Mesenchymal stem cell (in vitro differentiated cells and primary cell): ENCODE measurements at regions not wholly inside any gene's neighbourhood (a gene's known extent, or its start where the extent isn't known, plus 50 kb on each side); places are given as distances from the start of the nearest gene placed in this dataset.
A peak's percentile ranks its signal among the peaks of the same experiment; 100 is the strongest.

Experiments
- DNase-seq: peaks from one replicate; pipeline ENCODE4 v3.0.0-alpha.2; 2013
- H2AFZ ChIP-seq: one replicate; pipeline ENCODE4 v1.6.1; 2013; ENCODE audit warnings: low read depth, mild to moderate bottlenecking, control low read depth, inconsistent platforms, low read length, moderate library complexity
- H2AK5ac ChIP-seq: 2 replicates; pipeline ENCODE4 v1.6.1; 2013; ENCODE audit warnings: low read length, moderate library complexity, mild to moderate bottlenecking, inconsistent platforms; ENCODE audit not compliant: severe bottlenecking
- H2BK120ac ChIP-seq: one replicate; pipeline ENCODE4 v1.6.1; 2013; ENCODE audit warnings: low read depth, mild to moderate bottlenecking, inconsistent platforms, low read length, moderate library complexity
- H2BK12ac ChIP-seq, 2 experiments: one replicate each; pipeline ENCODE4 v1.6.1; 2013; ENCODE audit warnings: inconsistent platforms in 2 of 2, low read length in 2 of 2, mild to moderate bottlenecking in 2 of 2, moderate library complexity in 2 of 2, control low read depth in 1 of 2
- H2BK15ac ChIP-seq: one replicate; pipeline ENCODE4 v1.6.1; 2013; ENCODE audit warnings: mild to moderate bottlenecking, low read depth, inconsistent platforms; ENCODE audit not compliant: poor library complexity, severe bottlenecking
- H2BK5ac ChIP-seq: 2 replicates; pipeline ENCODE4 v1.6.1; 2013; ENCODE audit warnings: low read depth, mild to moderate bottlenecking, low read length, control low read depth, inconsistent platforms; ENCODE audit not compliant: poor library complexity, severe bottlenecking
- H3K14ac ChIP-seq, 2 experiments: one replicate each; pipeline ENCODE4 v1.6.1; 2013; ENCODE audit warnings: inconsistent platforms in 2 of 2, low read length in 2 of 2, control low read depth in 1 of 2, mild to moderate bottlenecking in 1 of 2, moderate library complexity in 1 of 2
- H3K18ac ChIP-seq, 2 experiments: one replicate each; pipeline ENCODE4 v1.6.1; 2013; ENCODE audit warnings: inconsistent platforms in 2 of 2, low read length in 2 of 2, control low read depth in 1 of 2, low read depth in 1 of 2, mild to moderate bottlenecking in 1 of 2
- H3K23ac ChIP-seq, 2 experiments: one replicate each; pipeline ENCODE4 v1.6.1; 2013; ENCODE audit warnings: inconsistent platforms in 2 of 2, low read length in 2 of 2, mild to moderate bottlenecking in 2 of 2, moderate library complexity in 2 of 2, control low read depth in 1 of 2
- H3K27ac ChIP-seq: 2 replicates; pipeline ENCODE4 v1.5.1; 2013; ENCODE audit warnings: mild to moderate bottlenecking, moderate library complexity, low read length, control low read depth, inconsistent platforms; ENCODE audit not compliant: poor library complexity, severe bottlenecking
- H3K27me3 ChIP-seq, 2 experiments: 2 replicates each; pipeline versions ENCODE4 v1.6.1 to v1.7.0; 2013; ENCODE audit warnings: low read length in 2 of 2, mild to moderate bottlenecking in 2 of 2, moderate library complexity in 2 of 2, control low read depth in 1 of 2, inconsistent platforms in 1 of 2; ENCODE audit not compliant: control insufficient read depth in 1 of 2, insufficient read depth in 1 of 2
- H3K36me3 ChIP-seq, 2 experiments: 2 replicates each; pipeline versions ENCODE4 v1.6.1 to v1.7.0; 2013; ENCODE audit warnings: low read length in 2 of 2, control low read depth in 1 of 2, inconsistent platforms in 1 of 2, low read depth in 1 of 2, mild to moderate bottlenecking in 1 of 2; ENCODE audit not compliant: insufficient read depth in 2 of 2, control insufficient read depth in 1 of 2
- H3K4ac ChIP-seq, 2 experiments: one replicate each; pipeline ENCODE4 v1.6.1; 2013; ENCODE audit warnings: inconsistent platforms in 2 of 2, low read length in 2 of 2, mild to moderate bottlenecking in 2 of 2, moderate library complexity in 2 of 2, control low read depth in 1 of 2, low read depth in 1 of 2
- H3K4me1 ChIP-seq: 2 replicates; pipeline ENCODE4 v1.6.1; 2013; ENCODE audit warnings: low read depth, low read length, control low read depth; ENCODE audit not compliant: control insufficient read depth, insufficient read depth
- H3K4me2 ChIP-seq: 2 replicates; pipeline ENCODE4 v1.6.1; 2013; ENCODE audit warnings: low read length, mild to moderate bottlenecking, inconsistent platforms; ENCODE audit not compliant: poor library complexity, severe bottlenecking
- H3K4me3 ChIP-seq, 2 experiments: 2 replicates each; pipeline versions ENCODE4 v1.5.1 to v1.7.0; 2013; ENCODE audit warnings: low read length in 2 of 2, mild to moderate bottlenecking in 2 of 2, control low read depth in 1 of 2, low read depth in 1 of 2; ENCODE audit not compliant: insufficient read depth in 1 of 2
- H3K79me1 ChIP-seq: replicated peaks from 2 replicates; pipeline ENCODE4 v1.6.1; 2013; ENCODE audit warnings: mild to moderate bottlenecking, control low read depth, low read length, inconsistent platforms; ENCODE audit not compliant: poor library complexity, severe bottlenecking
- H3K9ac ChIP-seq: 2 replicates; pipeline ENCODE4 v1.7.0; 2013; ENCODE audit warnings: mild to moderate bottlenecking, low read length, moderate library complexity
- H3K9me3 ChIP-seq: 2 replicates; pipeline ENCODE4 v1.7.0; 2013; ENCODE audit warnings: mild to moderate bottlenecking, low read length; ENCODE audit not compliant: control insufficient read depth
- H4K8ac ChIP-seq: one replicate; pipeline ENCODE4 v1.6.1; 2013; ENCODE audit warnings: inconsistent platforms, mild to moderate bottlenecking, low read length, moderate library complexity
- H4K91ac ChIP-seq: one replicate; pipeline ENCODE4 v1.6.1; 2013; ENCODE audit warnings: mild to moderate bottlenecking, low read length, inconsistent platforms
- WGBS: methylation state at CpG from one replicate; pipeline ENCODE4 v1.1.7; 2013; ENCODE audit warnings: mixed read lengths; 5-methylcytosine and 5-hydroxymethylcytosine counted together

DNA sequence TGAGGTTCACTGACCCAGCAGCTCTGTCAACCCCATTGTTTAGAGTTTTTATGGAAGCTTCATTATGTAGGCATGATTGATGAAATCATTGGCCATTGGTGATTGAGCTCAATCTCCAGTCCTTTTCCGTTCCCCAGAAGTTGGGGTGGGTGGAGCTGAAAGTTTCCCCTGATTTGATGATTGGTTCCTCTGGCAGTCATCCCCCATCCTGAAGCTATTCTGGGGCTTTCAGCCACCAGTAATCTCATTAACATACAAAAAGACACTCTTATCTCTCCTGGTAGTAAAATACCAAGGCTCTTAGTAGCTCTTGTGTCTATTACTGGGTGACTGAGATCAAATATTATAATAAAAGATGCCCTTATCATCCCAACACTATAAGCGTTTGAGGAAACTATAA, 67.1 kb downstream of the TANC2 start:
- no peak overlapping the region for H3K18ac ChIP-seq
- H3K4ac ChIP-seq, result no peak overlapping the region
- H3K27me3 ChIP-seq, result no peaks in the 10 kb centered on the region
- no peak overlapping the region for H3K23ac ChIP-seq
- H3K36me3 ChIP-seq, result no peaks in the 10 kb centered on the region
- H3K9ac ChIP-seq, result no peak overlapping the region
- no peak overlapping the region for H4K91ac ChIP-seq
- no peaks in the 10 kb centered on the region for H3K9me3 ChIP-seq
- H4K8ac ChIP-seq, result no peak overlapping the region
- H2BK5ac ChIP-seq, result no peak overlapping the region
- no peak overlapping the region for H2BK15ac ChIP-seq
- no peak overlapping the region for H3K4me3 ChIP-seq
- peaks cover 21% of the 10 kb centered on the region for H3K79me1 ChIP-seq
- WGBS, result 86% methylated on average over 1 of the region's 2 CpGs
- no peak overlapping the region for H2AK5ac ChIP-seq
- no peak overlapping the region for H2BK120ac ChIP-seq
- no peak overlapping the region for H3K27ac ChIP-seq
- no peak overlapping the region for H3K4me2 ChIP-seq
- H3K4me1 ChIP-seq, result no peaks in the 10 kb centered on the region
- H2BK12ac ChIP-seq, result no peak overlapping the region
- DNase-seq, result no peak
- H2AFZ ChIP-seq, result no peak overlapping the region
- no peak overlapping the region for H3K14ac ChIP-seq

DNA sequence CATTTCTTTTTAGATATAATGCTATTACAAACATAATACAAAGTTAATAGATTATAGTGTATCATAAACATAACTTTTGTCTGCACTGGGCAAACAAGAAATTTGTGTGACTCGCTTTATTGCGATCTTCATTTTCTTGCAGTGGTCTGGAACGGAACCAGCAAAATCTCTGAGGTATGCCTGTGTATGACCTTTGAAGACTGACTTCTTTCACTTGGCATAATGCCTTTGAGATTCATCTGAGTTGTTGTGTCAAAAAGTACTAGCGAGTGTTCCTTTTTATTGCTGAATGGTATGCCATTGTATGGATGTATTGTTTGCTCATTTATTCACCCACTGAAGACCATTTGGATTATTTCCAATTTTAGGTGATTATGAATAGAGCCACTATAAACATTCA, 69.2 kb downstream of the TANC2 start:
- 98% methylated on average over 4 of the region's 4 CpGs for WGBS
- H3K79me1 ChIP-seq, result peaks cover 21% of the 10 kb centered on the region
- H3K36me3 ChIP-seq, result no peaks in the 10 kb centered on the region
- no peaks in the 10 kb centered on the region for H3K9me3 ChIP-seq
- no peak overlapping the region for H3K9ac ChIP-seq
- H2AK5ac ChIP-seq, result no peak overlapping the region
- H4K91ac ChIP-seq, result no peak overlapping the region
- no peak overlapping the region for H2BK120ac ChIP-seq
- H3K4me1 ChIP-seq, result no peaks in the 10 kb centered on the region
- no peak overlapping the region for H3K14ac ChIP-seq
- no peak for DNase-seq
- H3K23ac ChIP-seq, result no peak overlapping the region
- no peaks in the 10 kb centered on the region for H3K27me3 ChIP-seq
- H3K4me2 ChIP-seq, result no peak overlapping the region
- H2BK12ac ChIP-seq, result no peak overlapping the region
- no peak overlapping the region for H2BK5ac ChIP-seq
- no peak overlapping the region for H3K18ac ChIP-seq
- no peak overlapping the region for H3K4me3 ChIP-seq
- H3K4ac ChIP-seq, result no peak overlapping the region
- no peak overlapping the region for H2BK15ac ChIP-seq
- no peak overlapping the region for H2AFZ ChIP-seq
- H4K8ac ChIP-seq, result no peak overlapping the region
- H3K27ac ChIP-seq, result no peak overlapping the region

DNA sequence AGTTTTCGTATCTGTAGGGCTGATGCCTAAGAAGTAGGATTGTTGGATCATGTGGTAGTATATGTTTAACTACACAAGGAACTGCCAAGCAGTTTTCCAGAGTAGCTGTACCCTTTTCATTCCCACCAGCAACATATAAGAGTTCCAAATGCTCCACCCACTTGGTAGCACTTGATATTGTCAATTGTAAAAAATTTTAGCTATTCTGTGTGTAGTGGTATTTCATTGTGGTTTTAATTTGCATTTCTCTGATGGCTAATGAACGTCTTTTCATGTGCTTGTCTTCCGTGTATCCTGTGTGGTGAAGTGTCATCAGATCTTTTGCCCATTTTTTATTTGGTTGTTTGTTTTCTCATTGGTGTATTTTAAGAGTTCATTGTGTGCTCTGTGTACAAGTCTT, 69.7 kb downstream of the TANC2 start:
- WGBS, result 79% methylated on average over 2 of the region's 3 CpGs
- no peaks in the 10 kb centered on the region for H3K36me3 ChIP-seq

DNA sequence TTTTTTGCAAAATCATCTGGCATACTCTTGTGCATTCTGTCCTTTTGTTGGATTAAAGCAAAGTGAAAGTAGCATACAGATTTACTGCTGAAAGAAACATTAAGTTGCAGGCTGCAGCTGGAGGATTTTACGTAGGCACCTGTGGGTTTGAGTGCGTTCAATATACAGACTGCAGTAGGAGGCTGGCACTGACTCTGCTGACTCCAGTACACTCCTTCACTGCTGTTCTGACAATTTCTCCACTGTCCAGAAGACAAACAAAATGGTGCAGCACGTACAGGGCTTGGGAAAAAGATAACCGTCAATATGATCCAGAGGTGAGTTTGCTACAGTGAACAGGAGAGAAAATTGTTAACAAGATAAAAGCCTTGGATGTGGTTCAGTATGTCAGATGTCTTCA, 73.3 kb downstream of the TANC2 start:
- 88% methylated on average over 4 of the region's 4 CpGs for WGBS
- Histone ChIP-seq H3K79me1 (peaks cover 5% of the 10 kb centered on the region), H3K9ac (peak overlapping the region; percentile 43), H4K8ac (no peak overlapping the region), H2BK12ac (no peak overlapping the region), H3K4ac (peak overlapping the region in 1 of 2 experiments; percentile 41), H2BK5ac (no peak overlapping the region), H3K23ac (no peak overlapping the region), H3K4me1 (no peaks in the 10 kb centered on the region), H3K4me2 (no peak overlapping the region), H2BK15ac (no peak overlapping the region), H3K9me3 (no peaks in the 10 kb centered on the region), H3K27me3 (no peaks in the 10 kb centered on the region), H3K36me3 (no peaks in the 10 kb centered on the region), H4K91ac (no peak overlapping the region), H2AK5ac (no peak overlapping the region), H3K18ac (no peak overlapping the region), H2BK120ac (no peak overlapping the region), H2AFZ (no peak overlapping the region), H3K14ac (no peak overlapping the region), H3K4me3 (peak overlapping the region in 1 of 2 experiments; percentile 66), H3K27ac (no peak overlapping the region)
- no peak for DNase-seq

More for the DNA sequence above, 69.7 kb downstream of the TANC2 start:
- H3K4me2 ChIP-seq, result no peak overlapping the region
- no peak overlapping the region for H3K23ac ChIP-seq
- H3K27me3 ChIP-seq, result no peaks in the 10 kb centered on the region
- H3K9me3 ChIP-seq, result no peaks in the 10 kb centered on the region
- H3K9ac ChIP-seq, result no peak overlapping the region
- no peak overlapping the region for H3K4me3 ChIP-seq
- H3K4ac ChIP-seq, result no peak overlapping the region
- H2BK120ac ChIP-seq, result no peak overlapping the region
- no peak overlapping the region for H4K8ac ChIP-seq
- no peak overlapping the region for H3K27ac ChIP-seq
- no peak for DNase-seq
- peaks cover 20% of the 10 kb centered on the region for H3K79me1 ChIP-seq
- H2AFZ ChIP-seq, result no peak overlapping the region
- H2AK5ac ChIP-seq, result no peak overlapping the region
- H4K91ac ChIP-seq, result no peak overlapping the region
- H3K4me1 ChIP-seq, result no peaks in the 10 kb centered on the region
- H2BK15ac ChIP-seq, result no peak overlapping the region
- no peak overlapping the region for H3K14ac ChIP-seq
- no peak overlapping the region for H2BK12ac ChIP-seq
- H2BK5ac ChIP-seq, result no peak overlapping the region
- H3K18ac ChIP-seq, result no peak overlapping the region
